ENCODE measurements at regions not wholly inside any gene's neighbourhood (a gene's known extent, or its start where the extent isn't known, plus 50 kb on each side); places are given as distances from the start of the nearest gene placed in this dataset.

DNA sequence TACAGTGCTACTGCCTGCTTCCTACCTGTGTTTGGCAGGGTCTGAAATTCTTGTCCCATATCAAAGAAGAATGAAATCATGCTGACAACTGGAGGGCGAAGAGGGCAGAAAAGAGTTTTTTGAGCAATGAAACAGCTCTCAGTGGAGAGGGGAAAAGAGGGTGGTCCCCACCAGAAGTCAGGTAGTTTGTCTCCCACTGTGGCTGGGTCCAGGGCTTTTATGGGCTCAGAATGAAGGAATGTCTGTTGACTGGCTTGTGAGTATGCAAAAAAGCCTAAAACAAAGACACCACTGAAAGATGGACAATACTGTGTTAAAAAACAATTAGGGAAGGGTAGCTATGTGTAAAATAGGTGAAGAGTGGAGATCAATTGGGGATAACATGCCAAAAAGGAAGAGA lies 115.0 kb downstream of the ADAM29 start:
- no peak for TF ChIP-seq CTCF (IDR thresholded peaks at IDR 0.05)

- TF ChIP-seq CTCF (IDR thresholded peaks at IDR 0.05) = no peak
Observed at GRCh38 chr4:175034007-175034406, 115.8 kb downstream of the ADAM29 start.

GRCh38 chr4:175034986-175035705 lies 117.0 kb downstream of the ADAM29 start:
- TF ChIP-seq CTCF (IDR thresholded peaks at IDR 0.05) = no peak

DNA sequence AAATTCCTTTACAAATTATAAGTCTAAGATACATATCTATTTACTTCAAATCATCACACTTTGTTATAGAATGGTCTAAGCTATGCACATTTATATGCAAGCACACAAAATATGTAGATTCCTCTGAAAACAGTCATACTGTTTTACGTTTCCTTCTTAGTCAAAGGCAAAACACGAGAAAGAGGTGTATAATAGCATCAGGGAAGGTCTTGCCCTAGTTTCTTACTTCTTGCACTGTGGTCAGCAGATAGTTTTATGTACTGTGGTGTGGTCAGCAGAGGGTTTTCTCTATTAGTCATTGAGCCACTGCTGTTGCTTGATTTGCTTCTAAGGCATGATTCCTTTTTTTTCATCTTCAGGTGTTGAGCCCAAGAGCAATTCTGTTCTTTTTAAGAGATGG lies 117.7 kb downstream of the ADAM29 start:
- no peak for TF ChIP-seq CTCF (IDR thresholded peaks at IDR 0.05)

DNA sequence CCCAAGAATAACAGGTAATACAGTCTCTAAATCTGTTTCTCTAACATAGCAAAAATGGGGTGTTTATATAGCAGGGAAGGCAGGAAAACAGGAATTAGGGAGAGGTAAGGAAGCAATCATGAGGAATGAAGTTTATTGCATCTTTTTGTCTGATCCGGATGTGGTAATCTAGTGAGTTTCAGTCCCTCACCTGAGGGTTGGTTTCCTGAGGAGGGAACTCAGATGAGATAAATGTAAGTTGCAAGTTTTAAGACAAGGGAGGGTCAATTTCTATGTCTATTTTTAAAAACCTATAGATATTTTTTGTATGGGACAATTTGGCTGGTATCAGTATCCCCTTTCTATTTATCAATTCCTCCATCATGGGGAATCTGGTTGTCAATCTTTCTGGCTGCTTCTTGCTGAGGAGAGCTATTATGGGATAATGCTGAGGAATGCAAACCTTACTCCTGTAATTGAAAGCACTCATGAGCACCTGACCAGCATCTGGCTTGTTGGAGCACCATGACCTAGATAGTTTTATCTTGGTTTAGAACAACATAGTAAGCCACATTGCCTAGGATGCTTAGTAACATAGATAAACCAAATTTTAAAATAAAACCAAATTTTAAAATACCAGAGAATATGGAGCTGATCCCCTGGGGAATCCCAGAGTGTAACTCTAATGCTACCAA lies 130.1 kb downstream of the ADAM29 start:
- TF ChIP-seq CTCF (IDR thresholded peaks at IDR 0.05) = no peak

- no peak for TF ChIP-seq CTCF (IDR thresholded peaks at IDR 0.05)
Observed at GRCh38 chr4:175048906-175049305, 130.7 kb downstream of the ADAM29 start.

DNA sequence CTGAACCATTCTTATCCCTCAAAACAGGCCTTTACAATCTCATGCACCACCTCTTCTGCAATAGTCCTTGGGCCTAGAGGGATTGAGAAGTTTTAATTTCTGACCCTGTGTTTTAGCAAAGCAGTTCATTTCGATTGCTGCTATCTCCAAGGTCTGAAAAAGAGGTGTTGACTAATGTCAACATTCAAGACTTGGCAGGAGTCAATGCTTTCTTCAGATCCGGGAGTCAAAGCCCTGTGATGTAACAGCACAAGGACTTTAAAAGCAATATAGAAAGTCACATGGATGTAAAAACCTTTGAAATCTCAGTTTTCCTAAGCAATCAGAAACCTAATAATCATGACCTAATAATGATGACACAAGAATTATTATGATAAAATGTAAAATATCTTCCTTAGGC lies 133.8 kb downstream of the ADAM29 start:
- no peak for TF ChIP-seq CTCF (IDR thresholded peaks at IDR 0.05)

Data from LNCAP (cell line).